Left forelimb (tissue), 1 donor: ENCODE measurements at regions not wholly inside any gene's neighbourhood (a gene's known extent, or its start where the extent isn't known, plus 50 kb on each side); places are given as distances from the start of the nearest gene placed in this dataset.
"Not testable (repeated sequence)": the region's sequence is repeated elsewhere in the genome, so short reads cannot be mapped to it uniquely, and the experiment has no call there.

Experiments used
- DNase-seq: peaks from one replicate; pipeline ENCODE4 v3.0.0-alpha.2; 2018; ENCODE audit warnings: low spot score

GRCh38 chr6:150496629-150497028 is 103.1 kb upstream of the PLEKHG1 start:
- DNase-seq = no peak

GRCh38 chr6:150499882-150500312 is 99.8 kb upstream of the PLEKHG1 start:
- no peak for DNase-seq

GRCh38 chr6:150500568-150500967 is 99.1 kb upstream of the PLEKHG1 start:
- DNase-seq = not testable (repeated sequence)

GRCh38 chr6:150503041-150503440 is 96.6 kb upstream of the PLEKHG1 start:
- no peak for DNase-seq

GRCh38 chr6:150503586-150504339 is 95.9 kb upstream of the PLEKHG1 start:
- no peak for DNase-seq

DNA sequence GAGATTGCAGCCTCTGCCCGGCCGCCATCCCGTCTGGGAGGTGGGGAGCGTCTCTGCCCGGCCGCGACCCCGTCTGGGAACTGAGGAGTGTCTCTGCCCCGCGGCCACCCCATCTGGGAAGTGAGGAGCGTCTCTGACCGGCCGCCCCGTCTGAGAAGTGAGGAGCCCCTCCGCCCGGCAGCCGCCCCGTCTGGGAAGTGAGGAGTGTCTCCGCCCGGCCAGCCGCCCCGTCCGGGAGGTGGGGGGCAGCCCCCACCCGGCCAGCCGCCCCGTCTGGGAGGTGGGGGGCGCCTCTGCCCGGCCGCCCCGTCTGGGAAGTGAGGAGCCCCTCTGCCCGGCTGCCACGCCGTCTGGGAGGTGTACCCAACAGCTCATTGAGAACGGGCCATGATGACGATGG is 92.3 kb upstream of the PLEKHG1 start:
- DNase-seq = not testable (repeated sequence)

- DNase-seq = no peak
These were observed 89.1 kb upstream of the PLEKHG1 start for GRCh38 chr6:150510576-150510975.

- no peak for DNase-seq
These were observed 88.4 kb upstream of the PLEKHG1 start for GRCh38 chr6:150511313-150511712.

DNA sequence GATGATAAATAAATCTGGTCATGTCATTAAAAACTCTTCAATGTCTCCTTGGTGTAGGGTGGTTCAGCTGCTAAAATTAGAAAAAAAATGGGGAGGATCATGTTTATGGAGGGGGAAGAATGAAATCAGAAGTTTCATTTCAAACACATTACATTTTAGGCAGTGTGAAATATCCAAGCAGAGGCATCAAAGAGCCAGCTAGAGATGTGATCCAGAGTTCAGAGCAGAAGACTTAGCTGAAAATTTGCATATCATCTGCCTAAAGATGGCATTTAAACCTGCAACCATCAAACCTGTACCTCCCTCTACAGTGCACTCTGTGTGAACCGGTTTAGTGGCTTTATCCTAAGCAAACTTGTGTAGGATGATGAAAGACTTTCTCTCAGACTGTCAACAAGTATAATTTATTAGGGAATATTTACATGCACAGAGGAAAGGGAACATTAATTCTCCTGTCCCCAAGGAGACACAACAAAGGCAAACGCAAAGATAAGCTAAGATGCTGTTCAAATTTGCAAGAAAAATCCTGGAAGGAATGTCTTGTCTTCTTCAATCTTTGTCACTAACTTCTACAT is 84.8 kb upstream of the PLEKHG1 start:
- DNase-seq = no peak

DNA sequence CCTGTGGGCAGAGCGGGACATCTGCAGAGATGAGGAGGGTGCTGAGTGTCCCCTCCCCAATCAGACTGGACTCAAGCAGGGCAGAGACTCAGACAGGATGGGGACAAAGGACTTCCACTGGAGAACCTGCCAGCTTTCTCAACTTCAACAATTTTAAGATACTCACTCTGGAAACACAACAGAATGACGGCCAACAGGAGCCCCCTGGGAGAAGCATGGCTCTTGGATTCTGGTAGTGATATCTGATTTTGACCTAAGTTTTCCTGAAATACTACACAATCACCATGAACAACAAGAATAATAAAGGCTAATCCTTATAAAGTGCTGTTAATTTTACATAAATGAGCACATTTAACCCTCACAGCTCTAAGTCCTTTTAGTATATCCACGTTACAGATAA is 83.5 kb upstream of the PLEKHG1 start:
- no peak for DNase-seq

DNA sequence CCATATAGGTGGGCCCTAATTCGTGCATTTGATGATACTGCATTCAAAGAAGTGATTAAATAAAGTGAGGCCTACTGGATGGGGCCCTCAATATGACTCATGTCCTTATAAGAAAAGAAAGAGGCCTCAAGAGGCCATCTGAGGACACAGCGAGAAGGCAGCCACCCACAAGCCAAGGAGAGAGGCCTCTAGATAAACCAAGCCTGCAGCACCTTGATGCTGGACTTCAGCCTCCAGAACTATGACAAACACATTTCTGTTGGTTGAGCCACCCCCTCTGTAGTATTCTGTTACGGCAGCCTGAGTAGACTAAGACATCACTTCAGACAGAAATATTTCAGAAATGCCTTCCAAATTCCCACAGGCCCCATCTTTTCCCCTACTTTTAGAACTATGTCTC is 82.5 kb upstream of the PLEKHG1 start:
- DNase-seq = no peak

DNA sequence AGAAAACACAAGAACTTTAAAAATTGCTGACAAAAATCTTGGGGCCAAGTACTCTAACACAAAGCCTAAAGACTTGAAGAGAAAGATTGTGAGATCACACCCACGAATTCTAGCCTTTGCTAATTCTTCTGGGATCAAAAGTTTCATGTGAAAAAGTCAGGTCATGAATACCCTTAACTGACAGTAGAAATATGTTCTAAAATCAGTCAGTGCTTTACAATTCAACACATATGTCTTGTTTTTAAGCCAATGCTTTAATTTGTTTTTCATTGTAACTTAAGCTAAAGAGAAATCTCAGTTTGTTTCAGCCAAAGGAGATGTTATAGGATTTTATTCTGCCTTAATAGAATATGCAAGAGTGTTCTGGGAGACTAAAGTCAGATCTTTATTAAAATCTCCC is 78.2 kb upstream of the PLEKHG1 start:
- no peak for DNase-seq

DNA sequence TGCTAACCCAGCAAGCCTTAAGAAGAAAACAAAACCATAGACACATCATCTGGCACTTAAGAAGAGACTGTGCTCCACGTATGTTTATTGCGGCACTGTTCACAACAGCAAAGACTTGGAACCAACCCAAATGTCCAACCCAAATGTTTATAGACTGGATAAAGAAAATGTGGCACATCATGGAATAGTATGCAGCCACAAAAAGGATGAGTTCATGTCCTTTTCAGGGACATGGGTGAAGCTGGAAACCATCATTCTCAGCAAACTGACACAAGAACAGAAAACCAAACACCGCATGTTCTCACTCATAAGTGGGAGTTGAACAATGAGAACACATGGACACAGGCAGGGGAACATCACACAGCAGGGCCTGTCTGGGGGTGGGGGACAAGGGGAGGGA is 76.5 kb upstream of the PLEKHG1 start:
- not testable (repeated sequence) for DNase-seq

DNA sequence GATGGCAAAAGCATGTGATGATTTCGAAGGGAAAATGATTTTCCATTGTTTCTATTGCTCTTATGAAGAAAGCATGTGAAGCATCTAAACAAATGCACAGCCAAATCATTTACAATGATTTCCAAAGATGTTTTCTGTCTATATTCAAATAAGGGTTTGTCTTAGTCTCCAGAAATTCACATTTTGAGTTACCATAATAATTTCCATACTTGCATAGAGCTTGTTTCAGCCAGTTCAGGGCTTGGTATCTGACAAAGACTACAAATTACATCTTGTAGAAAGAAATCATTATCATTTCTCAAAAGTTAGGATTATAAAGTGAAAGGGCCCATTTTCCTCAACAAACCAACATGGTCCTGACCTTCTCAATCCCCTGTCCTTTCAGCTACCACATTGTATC is 74.4 kb upstream of the PLEKHG1 start:
- DNase-seq = no peak

- no peak for DNase-seq
These were observed 72.6 kb upstream of the PLEKHG1 start for GRCh38 chr6:150527100-150527499.

- no peak for DNase-seq
These were observed 70.9 kb upstream of the PLEKHG1 start for GRCh38 chr6:150528648-150529285.

- DNase-seq = no peak
These were observed 70.0 kb upstream of the PLEKHG1 start for GRCh38 chr6:150529646-150530045.

- DNase-seq = no peak
These were observed 67.7 kb upstream of the PLEKHG1 start for GRCh38 chr6:150531957-150532356.

DNA sequence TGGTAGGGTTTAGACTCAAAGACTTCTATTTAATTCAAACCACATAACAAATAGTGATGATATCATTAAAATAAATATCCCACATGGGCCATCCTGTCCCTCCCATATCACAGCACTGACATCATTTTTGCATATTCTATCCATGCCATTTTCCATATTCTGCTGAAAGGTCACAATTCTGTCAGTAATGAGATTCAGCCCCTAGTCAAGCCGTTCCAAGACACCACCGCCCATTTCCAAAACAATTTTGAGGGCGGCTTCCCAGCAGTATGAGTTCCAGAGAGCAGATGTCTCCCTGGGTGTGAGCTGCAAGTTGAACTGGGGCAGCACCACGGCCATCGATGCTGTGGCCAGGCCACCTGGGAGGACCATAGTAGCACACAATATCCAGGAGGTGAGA is 65.1 kb upstream of the PLEKHG1 start:
- no peak for DNase-seq

DNA sequence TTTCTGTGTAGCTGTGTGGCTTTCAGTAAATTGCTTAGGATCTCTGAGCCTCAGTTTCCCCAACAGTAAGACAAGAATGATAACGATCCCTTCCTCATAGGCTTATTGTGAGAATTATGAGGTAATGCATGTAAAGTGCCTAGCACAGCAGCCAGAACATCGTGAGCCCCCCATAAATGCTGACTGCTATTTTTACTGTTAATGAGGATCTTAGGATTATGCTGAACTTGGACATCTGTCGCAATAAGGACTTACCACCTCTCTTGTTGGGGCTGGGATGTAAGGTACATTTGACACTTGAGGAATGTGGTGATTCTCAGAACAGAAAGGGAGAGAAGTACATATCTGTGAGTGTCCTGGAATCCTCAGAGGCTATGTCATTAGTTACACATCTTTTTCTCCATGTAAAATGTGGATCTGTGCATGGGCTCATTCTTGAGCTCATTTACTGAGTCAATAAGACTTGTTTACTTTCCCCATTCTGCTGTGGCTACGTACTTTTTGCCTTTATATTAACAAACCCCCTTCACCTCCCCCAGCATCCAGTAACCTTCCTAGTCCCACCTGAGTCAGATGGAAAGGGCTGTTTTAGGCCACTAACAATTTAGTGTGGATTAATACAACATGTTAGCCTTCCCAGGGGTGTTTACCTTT is 64.4 kb upstream of the PLEKHG1 start:
- no peak for DNase-seq

DNA sequence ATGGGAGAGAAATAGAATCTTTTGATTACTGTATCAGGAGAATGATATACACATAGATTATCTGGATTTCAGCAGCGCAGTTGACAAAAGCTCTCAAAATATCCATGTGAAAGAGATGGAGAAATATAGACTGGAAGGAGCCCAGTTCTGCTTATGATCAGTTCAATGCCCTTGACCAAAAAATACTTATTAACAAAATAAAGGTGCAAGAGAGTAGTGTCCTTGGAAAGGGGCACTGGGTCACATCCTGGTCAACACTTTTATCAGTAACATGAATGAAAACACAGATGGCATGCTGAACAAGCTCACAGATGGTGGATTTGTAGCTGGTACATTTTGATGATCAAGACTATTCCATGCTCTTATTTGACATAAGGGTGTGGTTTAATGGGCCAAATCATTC is 63.9 kb upstream of the PLEKHG1 start:
- no peak for DNase-seq

GRCh38 chr6:150536835-150537234 is 62.9 kb upstream of the PLEKHG1 start:
- DNase-seq = no peak

- DNase-seq = no peak
These were observed 62.2 kb upstream of the PLEKHG1 start for GRCh38 chr6:150537491-150537890.
